ENCODE measurements at regions not wholly inside any gene's neighbourhood (a gene's known extent, or its start where the extent isn't known, plus 50 kb on each side); places are given as distances from the start of the nearest gene placed in this dataset.

- CTCF ChIA-PET = no interaction called here
- H3K4me1 ChIP-seq (ENCODE audit: control insufficient read depth, insufficient read depth, low read length) = peaks cover 3% of the 10 kb centered on the region; the same call in 1 of the 2 replicates
- H3K4me3 ChIP-seq (ENCODE audit: insufficient read depth, low read depth, low read length) = no peak overlapping the region
- peak overlapping the region; percentile 35; the same call in 1 of the 2 replicates for H3K18ac ChIP-seq (ENCODE audit: low read depth, low read length)
- H3K4me2 ChIP-seq (ENCODE audit: low read depth, low read length) = no peak overlapping the region
- no TSS peak for BruUV-seq (replicated peaks)
- in situ Hi-C loops (cut with MboI; ENCODE audit: low sequenced_read_pairs) (no loop called here), dilution Hi-C loops (cut with HindIII; ENCODE audit: low sequenced_read_pairs, unreplicated experiment) (no loop called here), intact Hi-C loops (cut with micrococcal nuclease) (no loop called here)
- ATAC-seq (ENCODE audit: low read depth) (no peak), DNase-seq (peak; percentile 10)
- H3K27ac ChIP-seq (ENCODE audit: insufficient read depth, low read length) = no peak overlapping the region
- H2BK5ac ChIP-seq (ENCODE audit: low read depth, low read length, poor library complexity, severe bottlenecking) = no peak overlapping the region
- TF ChIP-seq CEBPB (IDR thresholded peaks at IDR 0.05; ENCODE audit: low read depth, low read length) = peak; percentile 30; the same call in 1 of the 2 replicates
- TF ChIP-seq SMC3 (IDR thresholded peaks at IDR 0.05; ENCODE audit: low read depth, low read length) = no peak
- no peak overlapping the region for H3K23ac ChIP-seq (ENCODE audit: low read depth, low read length)
- H2BK15ac ChIP-seq (ENCODE audit: low read depth, low read length) = no peak overlapping the region
- H4K20me1 ChIP-seq (ENCODE audit: insufficient read depth, low read length) = no peaks in the 10 kb centered on the region
- POLR2A ChIA-PET (ENCODE audit: unreplicated experiment) = no interaction called here
- H3K9me3 ChIP-seq (ENCODE audit: control insufficient read depth, insufficient read depth, low read length) = no peaks in the 10 kb centered on the region
- H4K5ac ChIP-seq (ENCODE audit: low read depth, low read length) = no peak overlapping the region
- no peak overlapping the region for H4K91ac ChIP-seq (ENCODE audit: insufficient read depth, low read depth, low read length)
- 0 out of 2 replicates have a peak overlapping the region, but pooled peaks have one; percentile 16 for H2BK120ac ChIP-seq (ENCODE audit: low read depth, low read length)
- no peaks in the 10 kb centered on the region for H3K27me3 ChIP-seq (ENCODE audit: control insufficient read depth, insufficient read depth, low read length)
- WGBS, 2 experiments (ENCODE audit: extremely low coverage in 2 of 2, insufficient read length in 1 of 2) = no CpG with 5 or more reads among the region's 3 CpGs
- H2AFZ ChIP-seq (replicated peaks; ENCODE audit: low read length, poor library complexity) = no peak overlapping the region
- no peak overlapping the region for H3K4ac ChIP-seq (ENCODE audit: low read depth, low read length)
- no peak overlapping the region for H2AK9ac ChIP-seq (replicated peaks; ENCODE audit: low read depth, low read length, poor library complexity)
- no peak overlapping the region for H3K9ac ChIP-seq (ENCODE audit: low read depth, low read length)
- no peaks in the 10 kb centered on the region for H3K79me1 ChIP-seq (ENCODE audit: low read depth in 1 of 2, low read length in 2 of 2)
- no peak overlapping the region for H3K56ac ChIP-seq (ENCODE audit: extremely low read depth, insufficient read depth, low read length)
- no peak overlapping the region for H3K14ac ChIP-seq (replicated peaks; ENCODE audit: low read depth, low read length)
- no peaks in the 10 kb centered on the region for H3K36me3 ChIP-seq (ENCODE audit: control insufficient read depth, insufficient read depth, low read length)
- H2BK20ac ChIP-seq (ENCODE audit: low read depth, low read length) = 0 out of 2 replicates have a peak overlapping the region, but pooled peaks have one; percentile 5
- H4K8ac ChIP-seq (ENCODE audit: low read depth in 2 of 2, low read length in 2 of 2) = no peak overlapping the region
- H2AK5ac ChIP-seq (ENCODE audit: low read depth, low read length) = 0 out of 2 replicates have a peak overlapping the region, but pooled peaks have one; percentile 17
- 0 out of 2 replicates have a peak, but pooled peaks cover 4% of the 10 kb centered on the region for H3K9me1 ChIP-seq (ENCODE audit: insufficient read depth, low read length)
Observed at GRCh38 chr12:59056966-59057365, 136.7 kb upstream of the LRIG3 start.

Measured in IMR-90 (cell line).